Activated CD8-positive, alpha-beta memory T cell treated with anti-CD3 and anti-CD28 coated beads, Interleukin-2, amount 50 U/mL, for 48 hours (primary cell): ENCODE measurements at regions not wholly inside any gene's neighbourhood (a gene's known extent, or its start where the extent isn't known, plus 50 kb on each side); places are given as distances from the start of the nearest gene placed in this dataset.

Experiments
- DNase-seq: peaks from one replicate; pipeline ENCODE4 v3.0.0-alpha.2; 2020

GRCh38 chr10:130985158-130985753 is 326.3 kb downstream of the TCERG1L start:
- DNase-seq: no peak

GRCh38 chr10:130986846-130987245 is 324.7 kb downstream of the TCERG1L start:
- DNase-seq: no peak

- DNase-seq: no peak
Measured at GRCh38 chr10:130987401-130987800, 324.1 kb downstream of the TCERG1L start.

- no peak for DNase-seq
Measured at GRCh38 chr10:130989670-130990232, 321.8 kb downstream of the TCERG1L start.

- no peak for DNase-seq
Measured at GRCh38 chr10:130990486-130990885, 321.0 kb downstream of the TCERG1L start.

- no peak for DNase-seq
Measured at GRCh38 chr10:130992802-130993523, 318.6 kb downstream of the TCERG1L start.

- DNase-seq: no peak
Measured at GRCh38 chr10:130993612-130994011, 317.9 kb downstream of the TCERG1L start.

GRCh38 chr10:130994191-130994590 is 317.3 kb downstream of the TCERG1L start:
- no peak for DNase-seq

GRCh38 chr10:130994845-130995244 is 316.7 kb downstream of the TCERG1L start:
- DNase-seq: no peak

- DNase-seq: no peak
Measured at GRCh38 chr10:130997267-130998045, 314.1 kb downstream of the TCERG1L start.

- no peak for DNase-seq
Measured at GRCh38 chr10:130998046-130998435, 313.5 kb downstream of the TCERG1L start.

GRCh38 chr10:130998642-130999041 is 312.9 kb downstream of the TCERG1L start:
- DNase-seq: no peak

GRCh38 chr10:130999376-131000202 is 311.9 kb downstream of the TCERG1L start:
- no peak for DNase-seq

GRCh38 chr10:131000244-131000643 is 311.3 kb downstream of the TCERG1L start:
- no peak for DNase-seq

GRCh38 chr10:131000743-131001142 is 310.8 kb downstream of the TCERG1L start:
- DNase-seq: no peak

GRCh38 chr10:131001438-131001837 is 310.1 kb downstream of the TCERG1L start:
- DNase-seq: no peak

GRCh38 chr10:131002031-131002861 is 309.3 kb downstream of the TCERG1L start:
- DNase-seq: no peak

GRCh38 chr10:131003455-131003854 is 308.1 kb downstream of the TCERG1L start:
- no peak for DNase-seq

GRCh38 chr10:131004276-131004675 is 307.2 kb downstream of the TCERG1L start:
- no peak for DNase-seq

- no peak for DNase-seq
Measured at GRCh38 chr10:131006458-131007256, 304.9 kb downstream of the TCERG1L start.

GRCh38 chr10:131009791-131010190 is 301.7 kb downstream of the TCERG1L start:
- no peak for DNase-seq
